ENCODE measurements at regions not wholly inside any gene's neighbourhood (a gene's known extent, or its start where the extent isn't known, plus 50 kb on each side); places are given as distances from the start of the nearest gene placed in this dataset.

GRCh38 chr13:39185326-39185725, 147.1 kb downstream of the NHLRC3 start:
- ChIA-PET POLR2A (no interaction called here), CTCF (no interaction called here)
- H3K27me3 ChIP-seq (ENCODE audit: insufficient read depth, low read length, poor library complexity, severe bottlenecking): no peaks in the 10 kb centered on the region
- no peaks in the 10 kb centered on the region for H3K36me3 ChIP-seq (ENCODE audit: insufficient read depth, low read length)
- Mint-ChIP-seq H3K9me3 (no peaks in the 10 kb centered on the region), H3K27ac (no peak overlapping the region), H3K36me3 (no peaks in the 10 kb centered on the region), H3K27me3 (peaks cover 2 to 4% of the 10 kb centered on the region in 2 donors), H3K4me3 (no peak overlapping the region), H3K4me1 (no peaks in the 10 kb centered on the region)
- H3K4me1 ChIP-seq (ENCODE audit: insufficient read depth, low read length): no peaks in the 10 kb centered on the region
- H3K27ac ChIP-seq (ENCODE audit: low read depth, low read length): no peak overlapping the region
- no peak for DNase-seq
- no peak overlapping the region for H3K4me3 ChIP-seq (ENCODE audit: low read length)
- no peaks in the 10 kb centered on the region for H3K9me3 ChIP-seq (ENCODE audit: low read length)

GRCh38 chr13:39186205-39186875, 148.1 kb downstream of the NHLRC3 start:
- Mint-ChIP-seq H3K4me1 (no peaks in the 10 kb centered on the region), H3K4me3 (no peak overlapping the region), H3K36me3 (no peaks in the 10 kb centered on the region), H3K27ac (no peak overlapping the region), H3K9me3 (no peaks in the 10 kb centered on the region), H3K27me3 (peaks cover 2 to 3% of the 10 kb centered on the region in 2 donors)
- H3K36me3 ChIP-seq (ENCODE audit: insufficient read depth, low read length): no peaks in the 10 kb centered on the region
- H3K27me3 ChIP-seq (ENCODE audit: insufficient read depth, low read length, poor library complexity, severe bottlenecking): no peaks in the 10 kb centered on the region
- POLR2A ChIA-PET: no interaction called here
- CTCF ChIA-PET: no interaction called here
- H3K4me3 ChIP-seq (ENCODE audit: low read length): no peak overlapping the region
- H3K9me3 ChIP-seq (ENCODE audit: low read length): no peaks in the 10 kb centered on the region
- no peak for DNase-seq
- no peaks in the 10 kb centered on the region for H3K4me1 ChIP-seq (ENCODE audit: insufficient read depth, low read length)
- H3K27ac ChIP-seq (ENCODE audit: low read depth, low read length): no peak overlapping the region

- DNase-seq: no peak
- Histone ChIP-seq H3K27me3 (ENCODE audit: insufficient read depth, low read length, poor library complexity, severe bottlenecking) (no peaks in the 10 kb centered on the region), H3K36me3 (ENCODE audit: insufficient read depth, low read length) (no peaks in the 10 kb centered on the region), H3K4me3 (ENCODE audit: low read length) (no peak overlapping the region), H3K4me1 (ENCODE audit: insufficient read depth, low read length) (no peaks in the 10 kb centered on the region), H3K27ac (ENCODE audit: low read depth, low read length) (no peak overlapping the region), H3K9me3 (ENCODE audit: low read length) (no peaks in the 10 kb centered on the region)
- Mint-ChIP-seq H3K4me1 (no peaks in the 10 kb centered on the region), H3K9me3 (peaks cover 0 to 2% (median 0%) of the 10 kb centered on the region in 5 donors), H3K27ac (no peak overlapping the region), H3K4me3 (no peak overlapping the region), H3K36me3 (no peaks in the 10 kb centered on the region), H3K27me3 (peaks cover 2 to 10% of the 10 kb centered on the region in 2 donors)
- ChIA-PET CTCF (no interaction called here), POLR2A (no interaction called here)
Measured at GRCh38 chr13:39189778-39190177, 151.5 kb downstream of the NHLRC3 start.

GRCh38 chr13:39196965-39197646, 158.8 kb downstream of the NHLRC3 start:
- H3K27ac Mint-ChIP-seq: no peak overlapping the region
- POLR2A ChIA-PET: no interaction called here

GRCh38 chr13:39197647-39198007, 159.4 kb downstream of the NHLRC3 start:
- Mint-ChIP-seq H3K4me1 (peaks cover 0 to 5% (median 0%) of the 10 kb centered on the region in 3 donors), H3K27me3 (peaks cover 0 to 13% of the 10 kb centered on the region in 2 donors), H3K9me3 (peaks cover 0 to 2% (median 0%) of the 10 kb centered on the region in 5 donors), H3K27ac (no peak overlapping the region), H3K36me3 (no peaks in the 10 kb centered on the region), H3K4me3 (no peak overlapping the region)
- ChIA-PET CTCF (no interaction called here), POLR2A (no interaction called here)
- no peaks in the 10 kb centered on the region for H3K36me3 ChIP-seq (ENCODE audit: insufficient read depth, low read length)
- H3K4me3 ChIP-seq (ENCODE audit: low read length): no peak overlapping the region
- no peaks in the 10 kb centered on the region for H3K9me3 ChIP-seq (ENCODE audit: low read length)
- DNase-seq: no peak
- no peaks in the 10 kb centered on the region for H3K4me1 ChIP-seq (ENCODE audit: insufficient read depth, low read length)
- H3K27ac ChIP-seq (ENCODE audit: low read depth, low read length): no peak overlapping the region
- H3K27me3 ChIP-seq (ENCODE audit: insufficient read depth, low read length, poor library complexity, severe bottlenecking): no peaks in the 10 kb centered on the region

More at GRCh38 chr13:39196965-39197646, 158.8 kb downstream of the NHLRC3 start:
- Mint-ChIP-seq H3K27me3 (peaks cover 0 to 13% of the 10 kb centered on the region in 2 donors), H3K4me1 (peaks cover 0 to 5% (median 0%) of the 10 kb centered on the region in 3 donors), H3K4me3 (no peak overlapping the region), H3K36me3 (no peaks in the 10 kb centered on the region), H3K9me3 (peaks cover 0 to 2% (median 0%) of the 10 kb centered on the region in 5 donors)
- no peaks in the 10 kb centered on the region for H3K27me3 ChIP-seq (ENCODE audit: insufficient read depth, low read length, poor library complexity, severe bottlenecking)
- H3K36me3 ChIP-seq (ENCODE audit: insufficient read depth, low read length): no peaks in the 10 kb centered on the region
- no peak overlapping the region for H3K4me3 ChIP-seq (ENCODE audit: low read length)
- DNase-seq: no peak
- H3K9me3 ChIP-seq (ENCODE audit: low read length): no peaks in the 10 kb centered on the region
- H3K27ac ChIP-seq (ENCODE audit: low read depth, low read length): no peak overlapping the region
- H3K4me1 ChIP-seq (ENCODE audit: insufficient read depth, low read length): no peaks in the 10 kb centered on the region
- CTCF ChIA-PET: no interaction called here

- Mint-ChIP-seq H3K27ac (no peak overlapping the region), H3K36me3 (no peaks in the 10 kb centered on the region), H3K9me3 (no peaks in the 10 kb centered on the region), H3K4me1 (peaks cover 0 to 5% (median 0%) of the 10 kb centered on the region in 3 donors), H3K4me3 (no peak overlapping the region), H3K27me3 (peaks cover 3 to 5% of the 10 kb centered on the region in 2 donors)
- DNase-seq: no peak
- Histone ChIP-seq H3K27me3 (ENCODE audit: insufficient read depth, low read length, poor library complexity, severe bottlenecking) (no peaks in the 10 kb centered on the region), H3K9me3 (ENCODE audit: low read length) (no peaks in the 10 kb centered on the region), H3K36me3 (ENCODE audit: insufficient read depth, low read length) (no peaks in the 10 kb centered on the region), H3K27ac (ENCODE audit: low read depth, low read length) (no peak overlapping the region), H3K4me1 (ENCODE audit: insufficient read depth, low read length) (no peaks in the 10 kb centered on the region), H3K4me3 (ENCODE audit: low read length) (no peak overlapping the region)
- ChIA-PET CTCF (interaction anchor here (1.0 kb wide), 1 partner anchor 16 kb away, joined by 4 read pairs; no protein-coding TSS in a partner anchor), POLR2A (no interaction called here)
Measured at GRCh38 chr13:39200249-39200910, 162.1 kb downstream of the NHLRC3 start.

- CTCF ChIA-PET: interaction anchor here (1.0 kb wide), 1 partner anchor 15 kb away, joined by 4 read pairs; no protein-coding TSS in a partner anchor
- Histone ChIP-seq H3K36me3 (ENCODE audit: insufficient read depth, low read length) (no peaks in the 10 kb centered on the region), H3K9me3 (ENCODE audit: low read length) (no peaks in the 10 kb centered on the region), H3K4me3 (ENCODE audit: low read length) (no peak overlapping the region), H3K4me1 (ENCODE audit: insufficient read depth, low read length) (no peaks in the 10 kb centered on the region), H3K27me3 (ENCODE audit: insufficient read depth, low read length, poor library complexity, severe bottlenecking) (no peaks in the 10 kb centered on the region), H3K27ac (ENCODE audit: low read depth, low read length) (no peak overlapping the region)
- Mint-ChIP-seq H3K4me1 (peaks cover 0 to 5% (median 0%) of the 10 kb centered on the region in 3 donors), H3K27me3 (peaks cover 3 to 5% of the 10 kb centered on the region in 2 donors), H3K4me3 (no peak overlapping the region), H3K27ac (no peak overlapping the region), H3K9me3 (no peaks in the 10 kb centered on the region), H3K36me3 (no peaks in the 10 kb centered on the region)
- no peak for DNase-seq
- POLR2A ChIA-PET: no interaction called here
Measured at GRCh38 chr13:39201180-39201579, 162.9 kb downstream of the NHLRC3 start.

- no peaks in the 10 kb centered on the region for H3K36me3 Mint-ChIP-seq
Measured at GRCh38 chr13:39202746-39203145, 164.5 kb downstream of the NHLRC3 start.

More at GRCh38 chr13:39202746-39203145, 164.5 kb downstream of the NHLRC3 start:
- no peak overlapping the region for H3K27ac Mint-ChIP-seq
- ChIA-PET POLR2A (no interaction called here), CTCF (no interaction called here)
- H3K4me3 Mint-ChIP-seq: no peak overlapping the region
- no peak overlapping the region for H3K4me3 ChIP-seq (ENCODE audit: low read length)
- no peaks in the 10 kb centered on the region for H3K9me3 ChIP-seq (ENCODE audit: low read length)
- peaks cover 0 to under 1% (median 0%) of the 10 kb centered on the region in 3 donors for H3K4me1 Mint-ChIP-seq
- H3K36me3 ChIP-seq (ENCODE audit: insufficient read depth, low read length): no peaks in the 10 kb centered on the region
- peaks cover 3 to 5% of the 10 kb centered on the region in 2 donors for H3K27me3 Mint-ChIP-seq
- H3K4me1 ChIP-seq (ENCODE audit: insufficient read depth, low read length): no peaks in the 10 kb centered on the region
- no peaks in the 10 kb centered on the region for H3K27me3 ChIP-seq (ENCODE audit: insufficient read depth, low read length, poor library complexity, severe bottlenecking)
- DNase-seq: no peak
- H3K27ac ChIP-seq (ENCODE audit: low read depth, low read length): no peak overlapping the region
- H3K9me3 Mint-ChIP-seq: peaks cover 0 to 2% (median 0%) of the 10 kb centered on the region in 5 donors
